ENCODE measurements at regions not wholly inside any gene's neighbourhood (a gene's known extent, or its start where the extent isn't known, plus 50 kb on each side); places are given as distances from the start of the nearest gene placed in this dataset.

DNA sequence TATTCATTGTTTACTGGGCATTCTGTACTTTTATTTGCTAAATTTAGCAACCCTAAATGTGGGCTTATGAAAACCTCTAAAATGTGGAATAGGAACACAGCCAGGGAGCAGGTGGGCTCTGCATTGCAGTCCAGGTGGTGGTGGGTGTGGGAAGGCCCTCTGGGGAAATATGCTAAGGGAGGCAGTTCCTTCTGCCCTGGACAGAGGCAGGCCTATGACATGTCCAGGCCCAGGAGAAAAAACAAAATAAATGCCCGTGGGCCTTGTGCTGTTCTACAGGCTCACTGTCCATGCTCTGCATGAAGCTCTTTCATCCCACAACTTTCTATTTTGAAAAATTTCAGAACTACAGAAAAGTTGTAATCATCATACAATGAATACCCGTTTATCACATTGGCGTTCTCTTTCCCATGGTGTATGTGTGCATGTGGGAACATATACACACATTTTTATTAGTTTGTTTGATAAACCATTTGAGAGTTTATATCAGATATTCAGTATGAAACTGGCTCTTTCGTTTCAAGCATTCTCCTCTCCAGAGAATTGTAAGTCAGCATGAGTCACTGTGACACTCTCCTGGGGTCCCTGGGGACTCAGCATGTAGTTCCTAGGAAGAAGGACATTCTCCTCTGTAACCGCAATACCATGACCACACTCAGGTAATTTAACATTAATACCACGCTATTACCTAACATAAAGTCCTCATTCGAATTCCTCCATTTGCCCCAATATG, 505.3 kb downstream of the COG6 start:
- no peak for TF ChIP-seq POLR2AphosphoS5 (IDR thresholded peaks at IDR 0.05; ENCODE audit: low read depth, low read length)
- TF ChIP-seq, protein P1, sequence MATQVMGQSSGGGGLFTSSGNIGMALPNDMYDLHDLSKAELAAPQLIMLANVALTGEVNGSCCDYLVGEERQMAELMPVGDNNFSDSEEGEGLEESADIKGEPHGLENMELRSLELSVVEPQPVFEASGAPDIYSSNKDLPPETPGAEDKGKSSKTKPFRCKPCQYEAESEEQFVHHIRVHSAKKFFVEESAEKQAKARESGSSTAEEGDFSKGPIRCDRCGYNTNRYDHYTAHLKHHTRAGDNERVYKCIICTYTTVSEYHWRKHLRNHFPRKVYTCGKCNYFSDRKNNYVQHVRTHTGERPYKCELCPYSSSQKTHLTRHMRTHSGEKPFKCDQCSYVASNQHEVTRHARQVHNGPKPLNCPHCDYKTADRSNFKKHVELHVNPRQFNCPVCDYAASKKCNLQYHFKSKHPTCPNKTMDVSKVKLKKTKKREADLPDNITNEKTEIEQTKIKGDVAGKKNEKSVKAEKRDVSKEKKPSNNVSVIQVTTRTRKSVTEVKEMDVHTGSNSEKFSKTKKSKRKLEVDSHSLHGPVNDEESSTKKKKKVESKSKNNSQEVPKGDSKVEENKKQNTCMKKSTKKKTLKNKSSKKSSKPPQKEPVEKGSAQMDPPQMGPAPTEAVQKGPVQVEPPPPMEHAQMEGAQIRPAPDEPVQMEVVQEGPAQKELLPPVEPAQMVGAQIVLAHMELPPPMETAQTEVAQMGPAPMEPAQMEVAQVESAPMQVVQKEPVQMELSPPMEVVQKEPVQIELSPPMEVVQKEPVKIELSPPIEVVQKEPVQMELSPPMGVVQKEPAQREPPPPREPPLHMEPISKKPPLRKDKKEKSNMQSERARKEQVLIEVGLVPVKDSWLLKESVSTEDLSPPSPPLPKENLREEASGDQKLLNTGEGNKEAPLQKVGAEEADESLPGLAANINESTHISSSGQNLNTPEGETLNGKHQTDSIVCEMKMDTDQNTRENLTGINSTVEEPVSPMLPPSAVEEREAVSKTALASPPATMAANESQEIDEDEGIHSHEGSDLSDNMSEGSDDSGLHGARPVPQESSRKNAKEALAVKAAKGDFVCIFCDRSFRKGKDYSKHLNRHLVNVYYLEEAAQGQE (IDR thresholded peaks at IDR 0.05; ENCODE audit: insufficient read depth in 1 of 2, low read depth in 2 of 2, low read length in 2 of 2), result no peak

All from PFSK-1 (cell line).